Keratinocyte (primary cell): ENCODE measurements at regions not wholly inside any gene's neighbourhood (a gene's known extent, or its start where the extent isn't known, plus 50 kb on each side); places are given as distances from the start of the nearest gene placed in this dataset.

ENCODE experiments used
- DNase-seq: peaks from one replicate; pipeline ENCODE4 v3.0.0-alpha.2; 2011; ENCODE audit warnings: low read depth, missing footprints, low spot score
- FAIRE-seq: peaks from 2 replicates; lab custom pipeline; 2011; peaks lifted over from hg19 to GRCh38; lab: Jason Lieb, UNC
- H2AFZ ChIP-seq: 2 replicates; pipeline ENCODE4 v1.6.0; 2012; ENCODE audit warnings: low read length, control low read depth, inconsistent platforms; ENCODE audit not compliant: control insufficient read depth
- H3K27ac ChIP-seq: 2 replicates; pipeline ENCODE4 v1.5.1; 2011; ENCODE audit warnings: low read length; ENCODE audit not compliant: control insufficient read depth, insufficient read depth
- H3K27me3 ChIP-seq: 3 replicates; pipeline ENCODE4 v1.6.0; 2011; ENCODE audit warnings: low read length; ENCODE audit not compliant: control insufficient read depth, insufficient read depth; ENCODE audit errors: extremely low read depth
- H3K36me3 ChIP-seq, 2 experiments: 2 replicates in 1 of 2; 3 replicates in 1 of 2; pipeline ENCODE4 v1.5.1; 2011; ENCODE audit warnings: low read length in 2 of 2, mild to moderate bottlenecking in 1 of 2; ENCODE audit not compliant: control insufficient read depth in 2 of 2, insufficient read depth in 2 of 2; ENCODE audit errors: extremely low read depth in 1 of 2
- H3K4me1 ChIP-seq: 3 replicates; pipeline ENCODE4 v1.5.1; 2011; ENCODE audit warnings: low read length; ENCODE audit not compliant: control insufficient read depth, insufficient read depth; ENCODE audit errors: extremely low read depth
- H3K4me2 ChIP-seq: 3 replicates; pipeline ENCODE4 v1.6.0; 2011; ENCODE audit warnings: low read depth, low read length; ENCODE audit not compliant: control insufficient read depth, insufficient read depth; ENCODE audit errors: extremely low read depth
- H3K4me3 ChIP-seq, 3 experiments: fragments of 200-600 bp in 1 of 3; sonication (generic) in 1 of 3; 2 replicates in 2 of 3; 3 replicates in 1 of 3; pipeline ENCODE4 v1.5.1; 2011 to 2016; ENCODE audit warnings: low read length in 3 of 3, mild to moderate bottlenecking in 3 of 3, control low read depth in 2 of 3, inconsistent platforms in 1 of 3, low read depth in 1 of 3, mixed read lengths in 1 of 3, mixed run types in 1 of 3, moderate library complexity in 1 of 3; ENCODE audit not compliant: control insufficient read depth in 2 of 3, insufficient read depth in 2 of 3; ENCODE audit errors: extremely low read depth in 1 of 3
- H3K79me2 ChIP-seq: 2 replicates; pipeline ENCODE4 v1.6.0; 2012; ENCODE audit warnings: low read length; ENCODE audit not compliant: control insufficient read depth, insufficient read depth
- H3K9ac ChIP-seq: 3 replicates; pipeline ENCODE4 v1.6.0; 2011; ENCODE audit warnings: low read length; ENCODE audit not compliant: control insufficient read depth, insufficient read depth; ENCODE audit errors: extremely low read depth
- H3K9me1 ChIP-seq: 3 replicates; pipeline ENCODE4 v1.6.0; 2011; ENCODE audit warnings: low read length; ENCODE audit not compliant: control insufficient read depth, insufficient read depth; ENCODE audit errors: extremely low read depth
- H3K9me3 ChIP-seq: 2 replicates; pipeline ENCODE4 v1.5.1; 2012; ENCODE audit warnings: low read depth, low read length; ENCODE audit not compliant: control insufficient read depth
- H4K20me1 ChIP-seq: 3 replicates; pipeline ENCODE4 v1.6.0; 2011; ENCODE audit warnings: low read length; ENCODE audit not compliant: control insufficient read depth, insufficient read depth; ENCODE audit errors: extremely low read depth
- EZH2 ChIP-seq: IDR thresholded peaks from one replicate; pipeline ENCODE4 v1.6.1; 2012; ENCODE audit warnings: inconsistent platforms, mild to moderate bottlenecking, low read length, moderate library complexity
- dilution Hi-C: fragments of 300-500 bp; cut with MboI; formaldehyde crosslinking; loops from one replicate; pipeline ENCODE4 v1.7.0; 2020; ENCODE audit warnings: low sequenced_read_pairs; ENCODE audit not compliant: extremely low pct_ligation_motif_present
- TF ChIP-seq, protein P1 (sequence below), 3 experiments: IDR thresholded peaks in 1 of 3; conservative IDR thresholded peaks in 1 of 3; optimal IDR thresholded peaks in 1 of 3; 2 replicates in 2 of 3; 3 replicates in 1 of 3; pipeline versions ENCODE3 to v1.5.1; 2011; ENCODE audit warnings: low read length in 3 of 3, mild to moderate bottlenecking in 3 of 3, moderate library complexity in 2 of 3, control low read depth in 1 of 3, inconsistent platforms in 1 of 3; ENCODE audit not compliant: insufficient read depth in 2 of 3; ENCODE audit errors: extremely low read depth in 1 of 3

GRCh38 chr1:164265232-164265631 lies 293.8 kb upstream of the PBX1 start:
- no peaks in the 10 kb centered on the region for H3K9me3 ChIP-seq
- H3K9ac ChIP-seq = no peak overlapping the region
- TF ChIP-seq, protein P1, sequence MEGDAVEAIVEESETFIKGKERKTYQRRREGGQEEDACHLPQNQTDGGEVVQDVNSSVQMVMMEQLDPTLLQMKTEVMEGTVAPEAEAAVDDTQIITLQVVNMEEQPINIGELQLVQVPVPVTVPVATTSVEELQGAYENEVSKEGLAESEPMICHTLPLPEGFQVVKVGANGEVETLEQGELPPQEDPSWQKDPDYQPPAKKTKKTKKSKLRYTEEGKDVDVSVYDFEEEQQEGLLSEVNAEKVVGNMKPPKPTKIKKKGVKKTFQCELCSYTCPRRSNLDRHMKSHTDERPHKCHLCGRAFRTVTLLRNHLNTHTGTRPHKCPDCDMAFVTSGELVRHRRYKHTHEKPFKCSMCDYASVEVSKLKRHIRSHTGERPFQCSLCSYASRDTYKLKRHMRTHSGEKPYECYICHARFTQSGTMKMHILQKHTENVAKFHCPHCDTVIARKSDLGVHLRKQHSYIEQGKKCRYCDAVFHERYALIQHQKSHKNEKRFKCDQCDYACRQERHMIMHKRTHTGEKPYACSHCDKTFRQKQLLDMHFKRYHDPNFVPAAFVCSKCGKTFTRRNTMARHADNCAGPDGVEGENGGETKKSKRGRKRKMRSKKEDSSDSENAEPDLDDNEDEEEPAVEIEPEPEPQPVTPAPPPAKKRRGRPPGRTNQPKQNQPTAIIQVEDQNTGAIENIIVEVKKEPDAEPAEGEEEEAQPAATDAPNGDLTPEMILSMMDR (optimal IDR thresholded peaks at IDR 0.05 in 1 of 3, IDR thresholded peaks at IDR 0.05 in 1 of 3, conservative IDR thresholded peaks at IDR 0.05 in 1 of 3; ENCODE audit: extremely low read depth in 1 of 3, insufficient read depth in 2 of 3, low read length in 3 of 3) = no peak
- TF ChIP-seq EZH2 = no peak
- H3K79me2 ChIP-seq = no peaks in the 10 kb centered on the region
- H3K4me3 ChIP-seq = no peak overlapping the region
- dilution Hi-C loops = no loop called here
- no peaks in the 10 kb centered on the region for H3K4me1 ChIP-seq
- H3K36me3 ChIP-seq = no peaks in the 10 kb centered on the region
- H2AFZ ChIP-seq = no peak overlapping the region
- no peaks in the 10 kb centered on the region for H3K9me1 ChIP-seq
- H4K20me1 ChIP-seq = no peaks in the 10 kb centered on the region
- no peaks in the 10 kb centered on the region for H3K27me3 ChIP-seq
- FAIRE-seq = no peak
- no peak for DNase-seq
- H3K4me2 ChIP-seq = no peak overlapping the region
- H3K27ac ChIP-seq = no peak overlapping the region

- H4K20me1 ChIP-seq = no peaks in the 10 kb centered on the region
- H3K4me3 ChIP-seq = no peak overlapping the region
- H3K36me3 ChIP-seq = no peaks in the 10 kb centered on the region
- H2AFZ ChIP-seq = no peak overlapping the region
- DNase-seq (no peak), FAIRE-seq (no peak)
- no peaks in the 10 kb centered on the region for H3K4me1 ChIP-seq
- H3K9me1 ChIP-seq = no peaks in the 10 kb centered on the region
- no peaks in the 10 kb centered on the region for H3K79me2 ChIP-seq
- dilution Hi-C loops = no loop called here
- H3K9ac ChIP-seq = no peak overlapping the region
- H3K27me3 ChIP-seq = no peaks in the 10 kb centered on the region
- no peaks in the 10 kb centered on the region for H3K9me3 ChIP-seq
- H3K4me2 ChIP-seq = no peak overlapping the region
- no peak for TF ChIP-seq EZH2
- TF ChIP-seq, protein P1 (optimal IDR thresholded peaks at IDR 0.05 in 1 of 3, IDR thresholded peaks at IDR 0.05 in 1 of 3, conservative IDR thresholded peaks at IDR 0.05 in 1 of 3; ENCODE audit: extremely low read depth in 1 of 3, insufficient read depth in 2 of 3, low read length in 3 of 3) = no peak
- no peak overlapping the region for H3K27ac ChIP-seq
Observed at GRCh38 chr1:164272156-164272555, 286.8 kb upstream of the PBX1 start.
